NCI-H1417 treated with DMSO at 0.1 percent for 48 hours (cell line): ENCODE measurements at regions not wholly inside any gene's neighbourhood (a gene's known extent, or its start where the extent isn't known, plus 50 kb on each side); places are given as distances from the start of the nearest gene placed in this dataset.

ENCODE experiments used
- DNase-seq: peaks from one replicate; lab custom pipeline; 2025; lab: John Stamatoyannopoulos, UW

DNA sequence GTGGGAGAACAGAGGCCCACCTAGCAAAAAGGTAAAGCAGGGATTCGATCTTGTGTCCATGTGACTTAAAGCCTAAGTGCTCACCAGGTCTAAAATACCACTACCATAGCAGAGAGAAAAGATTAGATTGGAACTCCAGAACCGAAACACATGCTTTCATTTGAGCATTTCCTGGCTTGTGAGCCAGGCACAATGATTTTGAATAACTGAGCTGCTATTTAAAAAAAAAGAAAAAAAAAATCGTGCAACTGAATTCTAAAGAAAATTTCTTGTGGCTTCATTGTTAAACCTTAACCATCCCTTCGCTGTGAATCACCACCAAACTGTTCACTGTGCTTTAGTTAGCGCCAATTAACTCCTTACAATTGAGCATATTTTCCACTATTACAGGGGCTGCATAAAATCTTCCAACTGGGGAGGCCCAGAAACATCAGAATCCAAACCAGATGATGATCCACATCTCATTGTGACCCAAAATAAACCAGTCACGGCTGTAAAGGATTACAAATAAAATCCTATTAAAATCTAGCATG is 366.4 kb upstream of the ERCC4 start:
- DNase-seq, result no peak

- no peak for DNase-seq
Observed at GRCh38 chr16:13554005-13554404, 365.9 kb upstream of the ERCC4 start.

- DNase-seq, result no peak
Observed at GRCh38 chr16:13554643-13555042, 365.3 kb upstream of the ERCC4 start.

- no peak for DNase-seq
Observed at GRCh38 chr16:13557418-13557817, 362.5 kb upstream of the ERCC4 start.

- DNase-seq, result no peak
Observed at GRCh38 chr16:13558752-13559151, 361.2 kb upstream of the ERCC4 start.

DNA sequence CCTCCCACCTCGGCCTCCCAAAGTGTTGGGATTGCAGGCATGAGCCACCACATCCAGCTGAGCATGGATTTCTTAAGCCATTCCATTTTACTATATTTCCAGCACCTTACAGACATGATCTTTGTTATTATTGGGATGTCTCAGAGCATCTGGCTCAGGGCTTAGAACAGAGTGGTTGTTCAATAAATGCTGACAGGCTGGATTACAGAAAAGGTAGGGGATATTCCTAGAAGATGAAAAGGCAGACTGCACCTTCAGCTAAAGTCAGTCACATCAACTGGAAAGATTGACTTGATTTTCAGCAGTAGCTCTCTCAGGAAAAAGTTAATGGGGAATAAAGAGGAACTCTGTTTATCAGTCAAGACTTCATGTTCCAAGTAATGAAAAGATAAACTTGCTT is 360.3 kb upstream of the ERCC4 start:
- DNase-seq, result no peak

GRCh38 chr16:13560151-13560550 is 359.8 kb upstream of the ERCC4 start:
- DNase-seq, result no peak

- DNase-seq, result no peak
Observed at GRCh38 chr16:13561291-13562070, 358.5 kb upstream of the ERCC4 start.

- DNase-seq, result no peak
Observed at GRCh38 chr16:13568803-13569202, 351.2 kb upstream of the ERCC4 start.

DNA sequence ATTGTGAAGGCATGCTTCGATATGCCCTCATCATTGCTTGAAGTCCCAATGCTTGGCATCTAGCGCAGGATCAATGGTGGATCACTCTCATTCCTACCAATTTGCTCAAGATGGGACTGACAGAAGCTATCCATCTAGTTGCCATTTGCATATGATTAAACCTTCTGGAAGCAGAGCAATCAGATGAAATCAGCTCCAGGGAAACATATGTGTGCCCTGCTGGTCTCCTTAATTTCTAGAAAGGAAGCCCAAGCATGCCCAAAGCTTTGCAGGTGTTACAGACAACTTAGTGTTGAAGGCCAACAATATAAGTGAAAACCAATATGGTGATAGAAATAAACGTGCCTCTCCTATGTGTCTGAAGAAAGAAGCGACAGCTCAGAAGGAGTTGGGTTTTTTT is 350.0 kb upstream of the ERCC4 start:
- no peak for DNase-seq

GRCh38 chr16:13571036-13571435 is 348.9 kb upstream of the ERCC4 start:
- no peak for DNase-seq

GRCh38 chr16:13573903-13574302 is 346.1 kb upstream of the ERCC4 start:
- DNase-seq, result no peak

GRCh38 chr16:13586051-13586450 is 333.9 kb upstream of the ERCC4 start:
- DNase-seq, result no peak

GRCh38 chr16:13587181-13587580 is 332.8 kb upstream of the ERCC4 start:
- no peak for DNase-seq

- DNase-seq, result no peak
Observed at GRCh38 chr16:13594823-13595222, 325.1 kb upstream of the ERCC4 start.

GRCh38 chr16:13606804-13607203 is 313.1 kb upstream of the ERCC4 start:
- DNase-seq, result no peak

DNA sequence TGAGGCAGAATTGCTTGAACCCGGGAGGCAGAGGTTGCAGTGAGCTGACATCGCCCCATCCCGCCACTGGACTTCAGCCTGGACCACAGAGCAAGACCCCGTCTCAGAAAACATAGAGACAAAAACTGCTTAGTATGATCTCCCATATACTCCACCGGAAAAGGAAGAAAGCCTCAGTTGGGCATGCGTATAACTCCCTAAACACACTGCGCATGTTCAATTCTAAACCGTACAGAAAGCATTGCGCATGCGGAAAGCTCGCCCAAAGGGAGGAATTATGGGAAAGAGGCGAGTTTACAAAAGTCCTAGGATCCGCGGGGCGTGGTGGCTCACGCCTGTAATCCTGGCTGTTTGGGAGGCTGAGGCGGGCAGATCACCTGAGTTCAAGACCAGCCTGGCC is 312.7 kb upstream of the ERCC4 start:
- no peak for DNase-seq

DNA sequence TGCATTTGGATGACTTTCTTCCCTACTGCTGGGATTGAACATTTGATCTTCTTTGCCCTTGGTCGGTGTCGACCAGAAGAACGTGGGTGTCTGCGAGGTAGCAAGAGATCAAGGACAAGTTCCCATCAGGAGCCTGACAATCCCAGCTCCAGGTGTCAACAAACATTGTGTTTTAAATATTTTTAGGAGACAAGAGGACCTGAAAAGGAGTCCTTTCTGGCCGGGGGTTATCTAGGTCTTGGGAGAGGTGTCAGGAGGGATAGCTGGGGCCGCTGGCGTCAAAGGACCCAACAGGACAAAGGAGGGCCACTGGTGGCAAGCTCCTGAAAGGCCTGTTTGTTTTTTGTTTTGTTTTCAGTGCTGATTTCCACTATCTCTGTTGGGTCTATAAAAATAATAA is 308.4 kb upstream of the ERCC4 start:
- DNase-seq, result no peak

- no peak for DNase-seq
Observed at GRCh38 chr16:13612623-13613022, 307.3 kb upstream of the ERCC4 start.

GRCh38 chr16:13613165-13613564 is 306.8 kb upstream of the ERCC4 start:
- no peak for DNase-seq

GRCh38 chr16:13621639-13622038 is 298.3 kb upstream of the ERCC4 start:
- DNase-seq, result no peak

DNA sequence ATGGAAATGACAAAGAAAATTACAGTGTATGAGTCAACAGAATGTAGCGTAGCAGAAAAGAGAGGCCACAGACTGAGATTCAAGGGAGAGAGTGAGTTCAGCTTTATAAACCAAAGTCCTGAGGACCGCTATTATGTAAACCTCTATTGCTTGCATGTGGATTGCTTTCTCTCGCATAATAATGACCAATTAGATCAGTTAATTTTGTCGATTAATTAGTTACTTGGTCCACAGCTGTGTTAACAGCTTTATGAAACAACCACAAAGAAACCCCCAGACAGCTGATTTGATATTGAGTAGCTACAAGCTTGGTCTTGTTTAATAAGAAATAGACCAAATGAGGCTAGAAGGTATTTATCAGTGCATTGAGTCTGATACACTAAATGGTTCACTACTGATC is 291.8 kb upstream of the ERCC4 start:
- no peak for DNase-seq

DNA sequence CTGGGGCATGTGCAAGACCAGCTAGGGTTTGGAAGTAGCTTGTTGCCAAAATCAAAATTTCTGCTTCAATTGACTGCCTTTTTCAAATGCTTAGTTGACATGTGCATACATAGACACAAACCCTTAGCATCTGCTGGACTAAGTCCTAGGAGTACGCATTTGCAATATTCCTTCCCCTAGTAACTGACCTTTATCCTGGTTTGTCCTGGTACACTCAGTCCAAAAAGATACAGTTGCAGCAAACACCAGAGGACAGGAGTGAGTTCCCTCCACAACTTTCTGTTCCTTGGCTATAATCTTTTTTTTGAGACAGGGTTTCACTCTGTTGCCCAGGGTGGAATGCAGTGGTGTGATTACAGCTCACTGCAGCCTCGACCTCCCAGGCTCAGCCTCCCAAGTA is 290.2 kb upstream of the ERCC4 start:
- DNase-seq, result no peak

DNA sequence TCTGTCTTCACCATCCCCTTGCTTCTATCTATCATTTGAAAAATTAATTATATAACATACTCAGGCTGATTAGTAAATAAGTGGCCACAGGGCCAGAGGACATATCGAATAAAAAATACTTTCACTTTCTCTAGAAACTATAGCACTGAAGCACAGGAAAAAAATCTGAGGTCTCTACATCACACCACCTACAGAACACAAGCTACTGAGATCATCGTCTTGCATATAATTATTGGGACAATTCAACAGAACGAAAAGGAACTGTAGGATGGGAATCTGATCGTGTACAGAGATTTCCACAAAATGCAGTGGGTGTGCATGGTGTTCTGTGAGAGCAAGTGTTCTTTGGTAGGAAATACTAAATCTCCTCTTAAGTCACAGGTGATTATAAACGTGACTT is 289.6 kb upstream of the ERCC4 start:
- no peak for DNase-seq
